ENCODE measurements at regions not wholly inside any gene's neighbourhood (a gene's known extent, or its start where the extent isn't known, plus 50 kb on each side); places are given as distances from the start of the nearest gene placed in this dataset.

DNA sequence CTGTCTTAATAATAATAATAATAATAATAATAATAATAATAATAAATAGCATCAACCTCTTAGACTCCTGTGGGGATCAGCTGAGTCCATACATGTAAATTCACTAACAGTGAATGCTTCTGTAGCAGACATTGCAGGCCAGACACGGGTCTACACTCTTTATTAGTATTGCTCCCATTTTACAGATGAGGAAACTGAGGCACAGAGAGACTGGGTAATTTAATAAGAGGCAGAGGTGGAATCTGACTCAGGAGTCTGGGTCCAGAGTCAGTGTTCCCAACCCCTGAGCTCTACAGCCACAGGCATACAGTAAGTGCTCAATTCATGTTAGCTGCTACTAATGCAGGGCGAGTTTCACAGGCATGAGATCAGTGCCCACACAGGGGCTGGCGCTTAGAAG, 123.2 kb upstream of the MAP1LC3B2 start:
- no peaks in the 10 kb centered on the region for H3K36me3 ChIP-seq (ENCODE audit: control insufficient read depth in 2 of 2, extremely low read depth in 1 of 2, insufficient read depth in 2 of 2, low read length in 2 of 2)
- dilution Hi-C loops (cut with MboI; ENCODE audit: extremely low pct_ligation_motif_present, low sequenced_read_pairs) = no loop called here
- TF ChIP-seq EZH2 (IDR thresholded peaks at IDR 0.05; ENCODE audit: low read length) = no peak
- TF ChIP-seq, protein P1, sequence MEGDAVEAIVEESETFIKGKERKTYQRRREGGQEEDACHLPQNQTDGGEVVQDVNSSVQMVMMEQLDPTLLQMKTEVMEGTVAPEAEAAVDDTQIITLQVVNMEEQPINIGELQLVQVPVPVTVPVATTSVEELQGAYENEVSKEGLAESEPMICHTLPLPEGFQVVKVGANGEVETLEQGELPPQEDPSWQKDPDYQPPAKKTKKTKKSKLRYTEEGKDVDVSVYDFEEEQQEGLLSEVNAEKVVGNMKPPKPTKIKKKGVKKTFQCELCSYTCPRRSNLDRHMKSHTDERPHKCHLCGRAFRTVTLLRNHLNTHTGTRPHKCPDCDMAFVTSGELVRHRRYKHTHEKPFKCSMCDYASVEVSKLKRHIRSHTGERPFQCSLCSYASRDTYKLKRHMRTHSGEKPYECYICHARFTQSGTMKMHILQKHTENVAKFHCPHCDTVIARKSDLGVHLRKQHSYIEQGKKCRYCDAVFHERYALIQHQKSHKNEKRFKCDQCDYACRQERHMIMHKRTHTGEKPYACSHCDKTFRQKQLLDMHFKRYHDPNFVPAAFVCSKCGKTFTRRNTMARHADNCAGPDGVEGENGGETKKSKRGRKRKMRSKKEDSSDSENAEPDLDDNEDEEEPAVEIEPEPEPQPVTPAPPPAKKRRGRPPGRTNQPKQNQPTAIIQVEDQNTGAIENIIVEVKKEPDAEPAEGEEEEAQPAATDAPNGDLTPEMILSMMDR (optimal IDR thresholded peaks at IDR 0.05 in 1 of 3, IDR thresholded peaks at IDR 0.05 in 1 of 3, conservative IDR thresholded peaks at IDR 0.05 in 1 of 3; ENCODE audit: extremely low read depth in 1 of 3, insufficient read depth in 2 of 3, low read length in 3 of 3) = no peak
- H3K4me1 ChIP-seq (ENCODE audit: control insufficient read depth, extremely low read depth, insufficient read depth, low read length) = peaks cover 15% of the 10 kb centered on the region
- no peaks in the 10 kb centered on the region for H3K9me1 ChIP-seq (ENCODE audit: control insufficient read depth, extremely low read depth, insufficient read depth, low read length)
- no peak overlapping the region for H3K4me2 ChIP-seq (ENCODE audit: control insufficient read depth, extremely low read depth, insufficient read depth, low read depth, low read length)
- no peak overlapping the region for H3K9ac ChIP-seq (ENCODE audit: control insufficient read depth, extremely low read depth, insufficient read depth, low read length)
- no peaks in the 10 kb centered on the region for H3K9me3 ChIP-seq (ENCODE audit: control insufficient read depth, low read depth, low read length)
- H2AFZ ChIP-seq (ENCODE audit: control insufficient read depth, low read length) = no peak overlapping the region
- DNase-seq (ENCODE audit: low read depth, low spot score) (no peak), FAIRE-seq (no peak)
- no peaks in the 10 kb centered on the region for H3K79me2 ChIP-seq (ENCODE audit: control insufficient read depth, insufficient read depth, low read length)
- no peak overlapping the region for H3K27ac ChIP-seq (ENCODE audit: control insufficient read depth, insufficient read depth, low read length)
- no peaks in the 10 kb centered on the region for H3K27me3 ChIP-seq (ENCODE audit: control insufficient read depth, extremely low read depth, insufficient read depth, low read length)
- H4K20me1 ChIP-seq (ENCODE audit: control insufficient read depth, extremely low read depth, insufficient read depth, low read length) = no peaks in the 10 kb centered on the region
- no peak overlapping the region for H3K4me3 ChIP-seq (ENCODE audit: control insufficient read depth in 2 of 3, extremely low read depth in 1 of 3, insufficient read depth in 2 of 3, low read depth in 1 of 3, low read length in 3 of 3)

GRCh38 chr12:116436561-116437249, 122.5 kb upstream of the MAP1LC3B2 start:
- H2AFZ ChIP-seq (ENCODE audit: control insufficient read depth, low read length) = no peak overlapping the region
- no peaks in the 10 kb centered on the region for H3K9me1 ChIP-seq (ENCODE audit: control insufficient read depth, extremely low read depth, insufficient read depth, low read length)
- H3K36me3 ChIP-seq (ENCODE audit: control insufficient read depth in 2 of 2, extremely low read depth in 1 of 2, insufficient read depth in 2 of 2, low read length in 2 of 2) = no peaks in the 10 kb centered on the region
- DNase-seq (ENCODE audit: low read depth, low spot score) (no peak), FAIRE-seq (no peak)
- H3K4me1 ChIP-seq (ENCODE audit: control insufficient read depth, extremely low read depth, insufficient read depth, low read length) = peaks cover 15% of the 10 kb centered on the region
- no peaks in the 10 kb centered on the region for H3K9me3 ChIP-seq (ENCODE audit: control insufficient read depth, low read depth, low read length)
- H3K4me2 ChIP-seq (ENCODE audit: control insufficient read depth, extremely low read depth, insufficient read depth, low read depth, low read length) = no peak overlapping the region
- dilution Hi-C loops (cut with MboI; ENCODE audit: extremely low pct_ligation_motif_present, low sequenced_read_pairs) = no loop called here
- no peaks in the 10 kb centered on the region for H3K27me3 ChIP-seq (ENCODE audit: control insufficient read depth, extremely low read depth, insufficient read depth, low read length)
- no peak overlapping the region for H3K27ac ChIP-seq (ENCODE audit: control insufficient read depth, insufficient read depth, low read length)
- no peaks in the 10 kb centered on the region for H4K20me1 ChIP-seq (ENCODE audit: control insufficient read depth, extremely low read depth, insufficient read depth, low read length)
- no peak overlapping the region for H3K9ac ChIP-seq (ENCODE audit: control insufficient read depth, extremely low read depth, insufficient read depth, low read length)
- H3K4me3 ChIP-seq (ENCODE audit: control insufficient read depth in 2 of 3, extremely low read depth in 1 of 3, insufficient read depth in 2 of 3, low read depth in 1 of 3, low read length in 3 of 3) = no peak overlapping the region
- no peaks in the 10 kb centered on the region for H3K79me2 ChIP-seq (ENCODE audit: control insufficient read depth, insufficient read depth, low read length)
- TF ChIP-seq, protein P1 (optimal IDR thresholded peaks at IDR 0.05 in 1 of 3, IDR thresholded peaks at IDR 0.05 in 1 of 3, conservative IDR thresholded peaks at IDR 0.05 in 1 of 3; ENCODE audit: extremely low read depth in 1 of 3, insufficient read depth in 2 of 3, low read length in 3 of 3) = no peak
- no peak for TF ChIP-seq EZH2 (IDR thresholded peaks at IDR 0.05; ENCODE audit: low read length)
